AG04449 (cell line): ENCODE measurements at regions not wholly inside any gene's neighbourhood (a gene's known extent, or its start where the extent isn't known, plus 50 kb on each side); places are given as distances from the start of the nearest gene placed in this dataset.
A peak's percentile ranks its signal among the peaks of the same experiment; 100 is the strongest.

Experiments used
- CTCF ChIA-PET: fragments of 350-600 bp; formaldehyde crosslinking; extraction: SDS; loops from one replicate; lab custom pipeline; 2021; ENCODE audit warnings: antibody characterized with exemption; lab: Yijun Ruan, JAX
- POLR2A ChIA-PET: fragments of 400-600, 350-600 bp; formaldehyde crosslinking; extraction: SDS; loops from one replicate; lab custom pipeline; 2020; ENCODE audit warnings: antibody characterized with exemption, inconsistent platforms; lab: Yijun Ruan, JAX
- DNase-seq: peaks from one replicate; pipeline ENCODE4 v3.0.0-alpha.2; 2010; ENCODE audit warnings: low read depth, low spot score
- H3K4me3 ChIP-seq: 2 replicates; pipeline ENCODE4 v1.5.1; 2011; ENCODE audit warnings: low read depth, mild to moderate bottlenecking, control low read depth, low read length
- TF ChIP-seq, protein P1 (sequence below): IDR thresholded peaks from one replicate; pipeline ENCODE4 v1.5.1; 2011; ENCODE audit warnings: mild to moderate bottlenecking, moderate library complexity, low read length, control low read depth, inconsistent platforms; ENCODE audit not compliant: insufficient read depth; ENCODE audit errors: missing control alignments

DNA sequence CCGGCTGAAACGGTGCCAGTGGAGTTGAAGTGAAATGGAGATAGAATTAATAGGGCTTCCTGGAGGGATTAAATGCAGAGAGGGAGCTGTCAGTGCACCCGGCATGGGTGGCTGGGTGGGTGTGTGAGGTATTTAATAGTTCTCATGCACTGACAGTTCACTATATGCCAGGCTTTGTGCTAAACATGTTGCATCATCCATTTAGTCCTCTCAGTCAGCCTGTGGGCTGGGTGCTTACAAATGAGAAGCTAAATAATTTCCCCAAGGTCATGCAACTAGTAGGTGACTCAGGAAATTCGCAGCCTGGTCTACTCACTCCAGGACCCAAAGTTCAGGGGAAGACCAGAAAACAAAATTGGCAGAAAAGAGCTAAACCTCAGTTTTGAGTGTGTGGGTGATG, 63.5 kb upstream of the SPATA13 start:
- TF ChIP-seq, protein P1, sequence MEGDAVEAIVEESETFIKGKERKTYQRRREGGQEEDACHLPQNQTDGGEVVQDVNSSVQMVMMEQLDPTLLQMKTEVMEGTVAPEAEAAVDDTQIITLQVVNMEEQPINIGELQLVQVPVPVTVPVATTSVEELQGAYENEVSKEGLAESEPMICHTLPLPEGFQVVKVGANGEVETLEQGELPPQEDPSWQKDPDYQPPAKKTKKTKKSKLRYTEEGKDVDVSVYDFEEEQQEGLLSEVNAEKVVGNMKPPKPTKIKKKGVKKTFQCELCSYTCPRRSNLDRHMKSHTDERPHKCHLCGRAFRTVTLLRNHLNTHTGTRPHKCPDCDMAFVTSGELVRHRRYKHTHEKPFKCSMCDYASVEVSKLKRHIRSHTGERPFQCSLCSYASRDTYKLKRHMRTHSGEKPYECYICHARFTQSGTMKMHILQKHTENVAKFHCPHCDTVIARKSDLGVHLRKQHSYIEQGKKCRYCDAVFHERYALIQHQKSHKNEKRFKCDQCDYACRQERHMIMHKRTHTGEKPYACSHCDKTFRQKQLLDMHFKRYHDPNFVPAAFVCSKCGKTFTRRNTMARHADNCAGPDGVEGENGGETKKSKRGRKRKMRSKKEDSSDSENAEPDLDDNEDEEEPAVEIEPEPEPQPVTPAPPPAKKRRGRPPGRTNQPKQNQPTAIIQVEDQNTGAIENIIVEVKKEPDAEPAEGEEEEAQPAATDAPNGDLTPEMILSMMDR = no peak
- ChIA-PET POLR2A (no interaction called here), CTCF (no interaction called here)
- no peak overlapping the region for H3K4me3 ChIP-seq
- peak; percentile 12 for DNase-seq

DNA sequence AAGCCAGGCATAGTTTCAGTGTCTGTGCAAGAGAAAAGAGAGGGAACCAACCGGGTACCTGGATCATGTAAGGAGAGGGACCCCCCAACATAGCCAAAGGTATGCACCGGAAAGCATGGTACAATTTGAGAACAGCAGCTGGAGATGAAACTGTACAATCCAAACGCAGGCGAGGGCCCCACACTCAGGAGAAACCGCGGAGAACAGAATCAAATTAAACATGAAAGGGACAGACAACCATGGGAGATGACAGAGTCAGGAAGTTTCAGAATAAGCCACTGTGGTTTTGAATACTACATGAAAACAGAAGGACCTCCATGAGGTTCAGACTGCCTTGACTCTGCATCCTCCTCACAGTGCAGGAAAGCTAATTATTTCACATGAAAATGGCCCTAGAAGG, 62.9 kb upstream of the SPATA13 start:
- CTCF ChIA-PET = no interaction called here
- DNase-seq = no peak
- TF ChIP-seq, protein P1 = no peak
- no peak overlapping the region for H3K4me3 ChIP-seq
- POLR2A ChIA-PET = no interaction called here

DNA sequence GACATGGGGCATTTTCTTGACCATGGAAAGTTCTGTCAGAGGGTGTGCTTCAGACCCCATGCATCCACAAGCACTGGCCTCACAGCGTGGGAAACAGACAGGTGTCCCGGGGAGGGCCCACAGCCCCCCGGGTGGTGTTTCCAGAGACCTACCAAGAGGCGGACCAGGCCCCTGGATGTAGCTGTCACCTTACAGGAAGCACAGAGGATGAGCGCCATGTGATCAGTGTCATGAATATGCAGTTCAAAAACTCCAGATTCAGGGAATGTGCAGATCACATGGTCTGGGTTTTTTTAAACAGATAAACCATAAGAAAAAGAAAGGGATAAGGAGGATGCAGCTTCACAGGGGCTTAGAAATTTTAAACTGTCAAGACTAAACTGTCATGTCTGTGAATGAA, 61.0 kb upstream of the SPATA13 start:
- no peak for DNase-seq
- ChIA-PET POLR2A (no interaction called here), CTCF (interaction anchor here (1.5 kb wide), 1 partner anchor 9 kb away, joined by 5 read pairs; no protein-coding TSS in a partner anchor)
- TF ChIP-seq, protein P1 = no peak
- no peak overlapping the region for H3K4me3 ChIP-seq

DNA sequence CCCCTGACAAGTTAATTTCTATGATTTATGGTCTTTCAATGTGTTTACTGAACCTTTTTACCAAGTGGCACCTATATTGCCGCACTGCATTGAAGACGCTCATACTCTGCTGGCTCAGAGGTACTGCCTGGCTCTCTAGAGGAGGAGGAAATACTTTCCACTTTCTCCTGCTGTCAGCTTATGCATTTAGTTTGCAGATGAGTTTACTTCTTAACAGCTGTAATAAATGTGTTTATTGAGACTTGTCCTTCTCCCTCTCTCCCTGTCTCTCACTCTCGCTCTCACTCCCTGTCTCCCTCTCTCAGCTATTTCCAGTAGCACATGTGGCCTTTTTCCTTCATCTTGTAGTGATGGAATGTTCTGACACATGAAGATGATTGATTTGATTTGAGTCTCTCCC, 60.3 kb upstream of the SPATA13 start:
- POLR2A ChIA-PET = no interaction called here
- DNase-seq = no peak
- CTCF ChIA-PET = interaction anchor here (0.7 to 1.5 kb wide), 2 partner anchors 9 to 80 kb away, joined by 3 to 5 read pairs; no protein-coding TSS in a partner anchor
- TF ChIP-seq, protein P1 = no peak
- no peak overlapping the region for H3K4me3 ChIP-seq

DNA sequence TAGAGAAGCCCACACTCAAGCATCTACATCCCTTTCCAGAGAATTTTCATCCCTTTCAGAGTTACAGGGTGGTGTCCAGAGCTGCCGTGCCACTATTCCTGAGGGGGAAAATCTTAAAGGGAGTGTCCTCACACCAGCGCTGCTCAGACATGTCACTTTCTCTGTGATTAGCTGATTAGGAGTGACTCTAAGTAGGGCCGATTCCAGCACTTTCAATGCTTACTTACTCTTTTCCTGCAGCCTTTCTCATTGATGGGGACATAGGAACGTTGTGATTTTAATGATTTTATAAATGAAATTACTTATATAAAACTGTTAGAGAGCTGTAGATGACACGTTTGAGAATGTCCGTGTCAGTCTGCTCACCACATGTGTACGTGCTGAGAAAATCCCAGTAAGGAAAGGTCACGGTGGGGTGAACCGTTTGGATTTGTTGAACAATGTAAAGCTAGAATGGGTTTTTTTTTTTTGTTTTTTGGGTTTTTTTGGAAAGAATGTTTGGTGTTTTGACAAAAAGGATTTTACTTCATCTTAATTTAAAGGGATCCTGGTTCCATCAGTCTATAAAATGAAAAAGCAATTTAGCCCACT, 56.6 kb upstream of the SPATA13 start:
- ChIA-PET CTCF (interaction anchor here (1.0 to 1.3 kb wide), 2 partner anchors 9 to 11 kb away, joined by 3 read pairs; no protein-coding TSS in a partner anchor), POLR2A (no interaction called here)
- H3K4me3 ChIP-seq = no peak overlapping the region
- TF ChIP-seq, protein P1 = no peak
- DNase-seq = no peak

DNA sequence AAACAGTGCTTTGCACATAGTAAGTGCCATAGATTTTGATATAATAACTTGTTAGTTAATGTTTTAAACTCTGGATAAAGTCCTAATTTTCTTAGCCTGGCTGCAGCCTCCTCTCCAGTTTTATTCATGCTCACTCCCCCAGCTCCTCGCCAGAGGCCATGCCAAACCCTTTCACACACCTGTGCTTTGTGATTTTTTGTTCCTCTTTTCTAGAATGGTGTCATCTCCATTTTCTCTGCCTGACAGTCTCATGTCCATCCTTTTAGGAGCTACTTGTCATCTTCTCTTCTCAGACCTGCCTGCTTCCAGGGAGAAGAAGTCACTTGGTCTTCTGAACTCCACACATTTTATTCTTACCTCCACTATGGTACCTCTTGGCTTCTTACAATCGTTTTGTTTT, 55.8 kb upstream of the SPATA13 start:
- CTCF ChIA-PET = interaction anchor here (1.0 to 1.3 kb wide), 2 partner anchors 10 to 12 kb away, joined by 3 read pairs; no protein-coding TSS in a partner anchor
- TF ChIP-seq, protein P1 = no peak
- POLR2A ChIA-PET = no interaction called here
- H3K4me3 ChIP-seq = no peak overlapping the region
- no peak for DNase-seq
